ENCODE measurements at regions not wholly inside any gene's neighbourhood (a gene's known extent, or its start where the extent isn't known, plus 50 kb on each side); places are given as distances from the start of the nearest gene placed in this dataset.

DNA sequence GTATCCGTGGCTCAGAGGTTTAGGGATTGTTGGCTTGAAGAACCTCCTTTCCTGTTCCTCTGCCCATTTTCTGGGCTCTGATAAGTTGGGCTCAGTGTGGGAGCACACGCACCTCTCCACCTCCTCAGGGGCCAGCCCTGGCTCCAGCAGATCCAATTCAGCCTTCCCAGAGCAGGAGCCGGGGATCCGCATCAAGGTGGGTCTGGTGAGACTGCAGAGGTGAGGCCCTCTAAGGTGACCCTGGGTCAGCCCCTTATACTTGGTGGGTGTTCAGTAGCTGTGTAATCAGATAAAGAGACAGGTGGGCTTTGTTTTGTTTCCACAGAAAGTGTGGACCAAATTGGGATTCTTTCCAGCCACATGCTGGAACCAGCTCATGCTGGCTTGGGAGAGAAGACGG, 1466.0 kb downstream of the TBC1D22A start:
- ChIA-PET CTCF (no interaction called here), POLR2A (no interaction called here)
- ATAC-seq, result no peak
- in situ Hi-C loops (cut with HindIII; ENCODE audit: low pct_unique_long_range_greater_than_20kb, low sequenced_read_pairs) (no loop called here), intact Hi-C loops (cut with micrococcal nuclease; ENCODE audit: unreplicated experiment) (no loop called here)
- no peaks in the 10 kb centered on the region for H3K27me3 ChIP-seq (ENCODE audit: control insufficient read depth, insufficient read depth, low read length)
- no peaks in the 10 kb centered on the region for H3K4me1 ChIP-seq (ENCODE audit: control insufficient read depth, insufficient read depth, low read length)
- TF ChIP-seq, protein P1, sequence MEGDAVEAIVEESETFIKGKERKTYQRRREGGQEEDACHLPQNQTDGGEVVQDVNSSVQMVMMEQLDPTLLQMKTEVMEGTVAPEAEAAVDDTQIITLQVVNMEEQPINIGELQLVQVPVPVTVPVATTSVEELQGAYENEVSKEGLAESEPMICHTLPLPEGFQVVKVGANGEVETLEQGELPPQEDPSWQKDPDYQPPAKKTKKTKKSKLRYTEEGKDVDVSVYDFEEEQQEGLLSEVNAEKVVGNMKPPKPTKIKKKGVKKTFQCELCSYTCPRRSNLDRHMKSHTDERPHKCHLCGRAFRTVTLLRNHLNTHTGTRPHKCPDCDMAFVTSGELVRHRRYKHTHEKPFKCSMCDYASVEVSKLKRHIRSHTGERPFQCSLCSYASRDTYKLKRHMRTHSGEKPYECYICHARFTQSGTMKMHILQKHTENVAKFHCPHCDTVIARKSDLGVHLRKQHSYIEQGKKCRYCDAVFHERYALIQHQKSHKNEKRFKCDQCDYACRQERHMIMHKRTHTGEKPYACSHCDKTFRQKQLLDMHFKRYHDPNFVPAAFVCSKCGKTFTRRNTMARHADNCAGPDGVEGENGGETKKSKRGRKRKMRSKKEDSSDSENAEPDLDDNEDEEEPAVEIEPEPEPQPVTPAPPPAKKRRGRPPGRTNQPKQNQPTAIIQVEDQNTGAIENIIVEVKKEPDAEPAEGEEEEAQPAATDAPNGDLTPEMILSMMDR (IDR thresholded peaks at IDR 0.05), result no peak
- TF ChIP-seq REST (IDR thresholded peaks at IDR 0.05; ENCODE audit: insufficient read depth in 1 of 2, low read depth in 2 of 2, low read length in 1 of 2), result no peak
- no peak for TF ChIP-seq POLR2AphosphoS5 (IDR thresholded peaks at IDR 0.05; ENCODE audit: low read depth, low read length)
- no peak for TF ChIP-seq TCF7L2 (IDR thresholded peaks at IDR 0.05; ENCODE audit: low read depth, low read length)
- no peak for TF ChIP-seq SIN3A (IDR thresholded peaks at IDR 0.05; ENCODE audit: borderline replicate concordance, insufficient read depth, low read depth, low read length)
- no peak overlapping the region for H3K27ac ChIP-seq (ENCODE audit: low read length)
- BruUV-seq (replicated peaks), result no TSS peak
- no peaks in the 10 kb centered on the region; the same call in 1 of the 2 replicates for H3K9me3 ChIP-seq (ENCODE audit: control insufficient read depth, insufficient read depth, low read depth, low read length)
- no peak for DNase-seq (ENCODE audit: low read depth, low spot score)
- no peaks in the 10 kb centered on the region for H3K36me3 ChIP-seq (ENCODE audit: control insufficient read depth, insufficient read depth, low read length)
- no peak overlapping the region for H3K4me3 ChIP-seq (ENCODE audit: low read depth in 2 of 2, low read length in 2 of 2)

- Histone ChIP-seq H3K27ac (ENCODE audit: low read length) (no peak overlapping the region), H3K36me3 (ENCODE audit: control insufficient read depth, insufficient read depth, low read length) (no peaks in the 10 kb centered on the region), H3K9me3 (ENCODE audit: control insufficient read depth, insufficient read depth, low read depth, low read length) (no peaks in the 10 kb centered on the region), H3K27me3 (ENCODE audit: control insufficient read depth, insufficient read depth, low read length) (no peaks in the 10 kb centered on the region), H3K4me1 (ENCODE audit: control insufficient read depth, insufficient read depth, low read length) (no peaks in the 10 kb centered on the region), H3K4me3 (ENCODE audit: low read depth in 2 of 2, low read length in 2 of 2) (no peak overlapping the region)
- BruUV-seq (replicated peaks), result no TSS peak
- no peak for ATAC-seq
- in situ Hi-C loops (cut with HindIII; ENCODE audit: low pct_unique_long_range_greater_than_20kb, low sequenced_read_pairs), result no loop called here
- intact Hi-C loops (cut with micrococcal nuclease; ENCODE audit: unreplicated experiment), result no loop called here
- ChIA-PET CTCF (no interaction called here), POLR2A (no interaction called here)
- DNase-seq (ENCODE audit: low read depth, low spot score), result no peak
- TF ChIP-seq, protein P1 (IDR thresholded peaks at IDR 0.05), result no peak
- no peak for TF ChIP-seq POLR2AphosphoS5 (IDR thresholded peaks at IDR 0.05; ENCODE audit: low read depth, low read length)
- TF ChIP-seq SIN3A (IDR thresholded peaks at IDR 0.05; ENCODE audit: borderline replicate concordance, insufficient read depth, low read depth, low read length), result no peak
- TF ChIP-seq REST (IDR thresholded peaks at IDR 0.05; ENCODE audit: insufficient read depth in 1 of 2, low read depth in 2 of 2, low read length in 1 of 2), result no peak
- TF ChIP-seq TCF7L2 (IDR thresholded peaks at IDR 0.05; ENCODE audit: low read depth, low read length), result no peak
Observed at GRCh38 chr22:48227341-48228018, 1465.0 kb downstream of the TBC1D22A start.

All from Panc1 (cell line).